Esophagus muscularis mucosa (tissue), 4 donors: ENCODE measurements at regions not wholly inside any gene's neighbourhood (a gene's known extent, or its start where the extent isn't known, plus 50 kb on each side); places are given as distances from the start of the nearest gene placed in this dataset.

Experiments used
- DNase-seq: peaks from one replicate; pipeline ENCODE4 v3.0.0-alpha.2; 2017; ENCODE audit errors: extremely low spot score
- H3K27ac ChIP-seq, 4 donors: fragments of 200-600 bp; sonication (generic); replicated peaks in 1 of 4; 1 replicate in 3 of 4; 2 replicates in 1 of 4; pipeline ENCODE4 v1.5.1; 2016 to 2019; ENCODE audit warnings: mild to moderate bottlenecking in 1 of 4
- H3K27me3 ChIP-seq, 4 donors: fragments of 200-600 bp; sonication (generic); one replicate each; pipeline versions ENCODE4 v1.5.1 to v1.6.0; 2016 to 2019
- H3K36me3 ChIP-seq, 4 donors: fragments of 200-600 bp; sonication (generic); one replicate each; pipeline ENCODE4 v1.5.1; 2016 to 2019
- H3K4me1 ChIP-seq, 4 donors: fragments of 200-600 bp; sonication (generic); one replicate each; pipeline ENCODE4 v1.5.1; 2016 to 2019
- H3K4me3 ChIP-seq, 4 donors: fragments of 200-600 bp; sonication (generic); 1 replicate in 2 of 4; 2 replicates in 2 of 4; pipeline ENCODE4 v1.5.1; 2016 to 2019; ENCODE audit warnings: mild to moderate bottlenecking in 4 of 4, moderate library complexity in 1 of 4
- H3K9me3 ChIP-seq, 4 donors: fragments of 200-600 bp; sonication (generic); 1 replicate in 3 of 4; 2 replicates in 1 of 4; pipeline ENCODE4 v1.5.1; 2016 to 2019
- EP300 ChIP-seq: sonication (generic); formaldehyde crosslinking; IDR thresholded peaks from one replicate; pipeline ENCODE4 v1.6.1; 2017; ENCODE audit warnings: antibody characterized with exemption
- POLR2A ChIP-seq: fragments of 450-650 bp; IDR thresholded peaks from one replicate; pipeline ENCODE4 v1.6.1; 2017; ENCODE audit warnings: antibody characterized with exemption, moderate library complexity, mild to moderate bottlenecking, low read depth
- POLR2AphosphoS5 ChIP-seq, 2 donors: sonication (generic); formaldehyde crosslinking; IDR thresholded peaks; one replicate each; pipeline ENCODE4 v1.6.1; 2017; ENCODE audit warnings: antibody characterized with exemption in 2 of 2
- WGBS: methylation state at CpG from one replicate; pipeline ENCODE4 v1.1.5; 2018; 5-methylcytosine and 5-hydroxymethylcytosine counted together
- intact Hi-C: fragments of 100-400 bp; cut with DNase I; formaldehyde crosslinking; loops from one replicate; pipeline ENCODE4 v1.15.1; 2023
- TF ChIP-seq, protein P1 (sequence below), 3 experiments: fragments of 200-600 bp in 2 of 3; fragments of 450-650 bp in 1 of 3; sonication (generic) in 2 of 3; IDR thresholded peaks; one replicate each; pipeline ENCODE4 v1.5.1; 2017 to 2019; ENCODE audit warnings: antibody characterized with exemption in 3 of 3, mild to moderate bottlenecking in 2 of 3, moderate library complexity in 1 of 3

DNA sequence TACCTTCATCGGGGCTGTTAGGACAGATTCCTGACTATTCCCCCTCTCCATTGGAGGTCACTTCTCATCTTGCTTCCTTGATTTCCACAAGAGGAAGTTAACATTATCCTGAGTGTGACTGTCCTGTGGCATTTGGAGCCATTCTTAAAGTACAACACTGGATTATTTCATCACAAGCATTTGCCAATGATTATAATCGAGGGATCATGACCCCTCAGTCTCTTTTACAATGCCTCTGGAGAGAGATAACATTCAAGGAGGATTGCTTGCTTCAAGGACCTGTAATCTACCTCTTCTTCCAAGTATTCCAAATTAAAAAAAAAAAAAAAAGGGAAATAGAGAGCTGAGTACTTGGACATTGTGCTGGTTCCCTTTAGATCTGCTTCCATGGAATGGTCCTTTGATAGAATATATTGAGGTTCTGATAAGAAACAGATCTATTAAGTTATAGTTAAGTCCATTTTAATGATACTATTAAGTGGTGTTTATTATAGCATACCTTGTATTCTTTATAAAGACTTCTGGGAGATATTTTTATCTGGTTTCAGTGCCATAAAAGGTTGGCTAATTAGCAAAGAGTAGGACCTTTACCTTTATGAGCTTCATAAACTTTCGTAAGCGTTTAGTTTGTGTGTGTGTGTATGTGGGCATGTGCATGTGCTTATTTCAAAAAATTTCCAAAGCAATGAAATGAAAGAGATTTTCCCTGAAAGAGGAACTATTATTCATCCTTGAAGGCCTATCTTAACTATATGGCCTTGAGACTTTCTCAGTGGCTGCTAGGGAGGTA is 469.1 kb downstream of the DHX35 start:
- no peak overlapping the region for H3K4me3 ChIP-seq
- H3K27me3 ChIP-seq: no peaks in the 10 kb centered on the region
- no peaks in the 10 kb centered on the region for H3K36me3 ChIP-seq
- H3K9me3 ChIP-seq: peaks cover 0 to 12% (median 4%) of the 10 kb centered on the region in 4 donors
- H3K27ac ChIP-seq: no peak overlapping the region
- intact Hi-C loops: no loop called here
- WGBS: 82% methylated on average over 4 of the region's 4 CpGs
- TF ChIP-seq EP300 (no peak), POLR2A (no peak), POLR2AphosphoS5 (IDR thresholded peaks at IDR 0.05) (no peak)
- TF ChIP-seq, protein P1, sequence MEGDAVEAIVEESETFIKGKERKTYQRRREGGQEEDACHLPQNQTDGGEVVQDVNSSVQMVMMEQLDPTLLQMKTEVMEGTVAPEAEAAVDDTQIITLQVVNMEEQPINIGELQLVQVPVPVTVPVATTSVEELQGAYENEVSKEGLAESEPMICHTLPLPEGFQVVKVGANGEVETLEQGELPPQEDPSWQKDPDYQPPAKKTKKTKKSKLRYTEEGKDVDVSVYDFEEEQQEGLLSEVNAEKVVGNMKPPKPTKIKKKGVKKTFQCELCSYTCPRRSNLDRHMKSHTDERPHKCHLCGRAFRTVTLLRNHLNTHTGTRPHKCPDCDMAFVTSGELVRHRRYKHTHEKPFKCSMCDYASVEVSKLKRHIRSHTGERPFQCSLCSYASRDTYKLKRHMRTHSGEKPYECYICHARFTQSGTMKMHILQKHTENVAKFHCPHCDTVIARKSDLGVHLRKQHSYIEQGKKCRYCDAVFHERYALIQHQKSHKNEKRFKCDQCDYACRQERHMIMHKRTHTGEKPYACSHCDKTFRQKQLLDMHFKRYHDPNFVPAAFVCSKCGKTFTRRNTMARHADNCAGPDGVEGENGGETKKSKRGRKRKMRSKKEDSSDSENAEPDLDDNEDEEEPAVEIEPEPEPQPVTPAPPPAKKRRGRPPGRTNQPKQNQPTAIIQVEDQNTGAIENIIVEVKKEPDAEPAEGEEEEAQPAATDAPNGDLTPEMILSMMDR (IDR thresholded peaks at IDR 0.05): no peak
- no peaks in the 10 kb centered on the region for H3K4me1 ChIP-seq
- DNase-seq: no peak

DNA sequence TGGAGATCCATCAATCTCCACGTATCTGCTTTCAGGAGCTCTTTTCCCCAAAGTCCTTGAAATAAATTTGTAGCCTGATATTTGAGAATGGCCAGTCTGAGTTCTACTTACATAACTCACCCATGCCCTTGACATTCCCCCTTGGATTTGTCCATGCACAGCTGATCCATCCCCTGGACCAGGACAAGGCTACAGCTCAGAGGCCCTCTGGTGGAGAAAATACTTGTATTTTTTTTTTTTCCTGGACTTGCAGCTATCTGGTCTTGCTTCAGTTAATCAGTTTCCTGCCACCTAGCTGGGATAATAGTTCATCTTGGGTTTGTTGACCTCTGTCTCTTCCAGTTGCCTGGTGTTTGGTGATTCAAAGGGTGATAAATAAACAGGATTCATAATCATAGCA is 467.6 kb downstream of the DHX35 start:
- Histone ChIP-seq H3K4me3 (no peak overlapping the region), H3K27ac (no peak overlapping the region), H3K27me3 (no peaks in the 10 kb centered on the region), H3K9me3 (peaks cover 0 to 12% (median 4%) of the 10 kb centered on the region in 4 donors), H3K4me1 (no peaks in the 10 kb centered on the region), H3K36me3 (no peaks in the 10 kb centered on the region)
- TF ChIP-seq, protein P1 (IDR thresholded peaks at IDR 0.05): no peak
- TF ChIP-seq EP300 (no peak), POLR2AphosphoS5 (IDR thresholded peaks at IDR 0.05) (no peak)
- intact Hi-C loops: no loop called here
- 89% methylated on average over 1 of the region's 1 CpG for WGBS
- no peak for DNase-seq

DNA sequence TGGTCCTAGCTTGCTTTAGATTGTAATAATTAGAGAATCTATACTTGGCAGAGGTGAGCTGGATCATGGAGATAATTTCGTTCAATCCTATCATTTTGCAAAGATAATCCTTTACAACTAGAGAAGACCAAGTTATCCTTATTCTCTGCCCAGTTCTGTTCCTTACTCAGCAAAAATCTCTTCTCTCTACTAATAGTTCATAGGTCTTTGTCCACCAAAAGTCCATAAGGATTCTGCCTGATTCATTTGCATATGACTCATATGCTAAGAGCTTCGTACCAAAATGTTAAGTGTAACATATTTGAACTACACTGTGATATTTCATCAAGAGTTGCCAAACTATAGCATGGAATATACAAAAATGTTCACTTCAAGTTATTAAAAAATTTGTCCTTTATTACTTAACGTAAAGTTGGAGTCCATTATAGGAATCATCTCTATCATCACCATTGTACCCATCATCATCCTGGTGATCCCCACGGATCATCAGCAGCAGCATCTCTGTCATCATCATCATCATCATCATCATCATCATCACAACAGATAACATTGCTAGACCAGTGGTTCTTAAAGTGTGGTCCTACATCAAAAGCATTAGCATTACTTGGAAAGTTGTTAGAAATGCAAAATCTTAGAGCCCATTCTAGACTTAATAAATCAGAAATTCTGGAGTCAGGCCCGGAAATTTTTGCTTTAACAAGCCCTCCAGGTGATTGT is 463.0 kb downstream of the DHX35 start:
- intact Hi-C loops: no loop called here
- TF ChIP-seq POLR2AphosphoS5 (IDR thresholded peaks at IDR 0.05) (no peak), POLR2A (no peak), EP300 (no peak)
- TF ChIP-seq, protein P1 (IDR thresholded peaks at IDR 0.05): no peak
- no peak overlapping the region for H3K27ac ChIP-seq
- H3K9me3 ChIP-seq: peaks cover 0 to 12% (median 4%) of the 10 kb centered on the region in 4 donors
- no peak overlapping the region for H3K4me3 ChIP-seq
- H3K36me3 ChIP-seq: no peaks in the 10 kb centered on the region
- H3K27me3 ChIP-seq: no peaks in the 10 kb centered on the region
- DNase-seq: no peak
- 86% methylated on average over 5 of the region's 5 CpGs for WGBS
- no peaks in the 10 kb centered on the region for H3K4me1 ChIP-seq

DNA sequence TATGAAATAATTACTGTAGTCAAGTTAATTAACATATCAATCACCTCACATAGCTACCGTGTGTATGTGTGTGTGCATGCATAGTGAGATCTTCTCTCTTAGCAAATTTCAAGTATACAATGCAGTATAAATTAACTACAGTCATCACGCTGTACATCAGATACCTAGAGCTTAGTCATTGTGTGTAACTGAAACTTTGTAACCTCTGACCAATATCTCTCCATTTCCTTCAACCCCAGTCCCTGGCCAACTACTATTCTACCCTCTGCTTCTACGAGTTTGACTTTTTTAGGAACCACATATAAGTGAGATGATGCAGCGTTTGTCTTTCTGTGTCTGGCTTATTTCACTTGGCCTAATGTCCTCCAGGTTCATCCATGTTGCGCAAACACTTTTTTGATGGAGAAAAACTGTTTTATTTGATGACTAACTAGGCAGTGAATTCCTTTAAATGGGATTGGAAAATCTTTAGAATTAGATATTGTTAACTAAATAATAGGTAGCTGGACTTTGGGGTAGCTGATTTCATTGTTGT is 459.5 kb downstream of the DHX35 start:
- H3K27ac ChIP-seq: no peak overlapping the region
- no peak overlapping the region for H3K4me3 ChIP-seq
- H3K9me3 ChIP-seq: no peaks in the 10 kb centered on the region
- H3K36me3 ChIP-seq: no peaks in the 10 kb centered on the region
- TF ChIP-seq, protein P1 (IDR thresholded peaks at IDR 0.05): no peak
- TF ChIP-seq POLR2A (no peak), POLR2AphosphoS5 (IDR thresholded peaks at IDR 0.05) (no peak), EP300 (no peak)
- DNase-seq: no peak
- H3K27me3 ChIP-seq: no peaks in the 10 kb centered on the region
- intact Hi-C loops: no loop called here
- H3K4me1 ChIP-seq: no peaks in the 10 kb centered on the region
- 82% methylated on average over 5 of the region's 5 CpGs for whole genome bisulfite sequencing
